NB4 (cell line): ENCODE measurements at regions not wholly inside any gene's neighbourhood (a gene's known extent, or its start where the extent isn't known, plus 50 kb on each side); places are given as distances from the start of the nearest gene placed in this dataset.

Experiments
- DNase-seq: peaks from one replicate; pipeline ENCODE4 v3.0.0; 2010; ENCODE audit warnings: low read depth
- H3K4me3 ChIP-seq: one replicate; pipeline ENCODE4 v1.5.1; 2011; ENCODE audit warnings: mild to moderate bottlenecking, low read depth, low read length, moderate library complexity
- MYC ChIP-seq: IDR thresholded peaks from 2 replicates; pipeline ENCODE4 v1.6.1; 2011; ENCODE audit warnings: low read depth, low read length
- POLR2A ChIP-seq: IDR thresholded peaks from 2 replicates; pipeline ENCODE4 v1.6.1; 2011; ENCODE audit warnings: mild to moderate bottlenecking; ENCODE audit not compliant: insufficient read length; ENCODE audit errors: extremely low read depth
- TF ChIP-seq, protein P1 (sequence below): IDR thresholded peaks from one replicate; pipeline ENCODE4 v1.5.1; 2012; ENCODE audit warnings: low read depth, low read length
- TF ChIP-seq, protein P2 (sequence below): IDR thresholded peaks from 2 replicates; pipeline ENCODE4 v1.6.1; 2011; ENCODE audit warnings: low read depth, low read length

DNA sequence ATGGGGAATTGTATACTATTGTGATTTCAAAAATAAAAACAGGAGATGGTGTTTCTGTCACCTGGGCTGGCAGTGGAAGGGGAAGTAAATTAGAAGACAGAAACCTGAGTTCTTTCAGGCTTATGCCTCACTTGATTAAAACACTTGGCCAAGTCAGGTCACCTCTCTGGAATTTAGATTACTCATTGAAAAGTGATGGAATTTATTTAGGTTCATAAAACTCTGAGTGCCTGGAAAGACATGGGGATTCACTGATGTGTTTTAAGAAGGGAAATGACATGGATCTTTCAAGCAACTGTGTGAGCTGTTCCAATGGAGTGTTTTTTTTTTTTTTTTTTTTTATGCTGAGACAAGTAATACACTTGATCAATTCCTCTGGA is 400.1 kb downstream of the TMEM135 start:
- no peak for DNase-seq
- no peak for TF ChIP-seq MYC
- TF ChIP-seq POLR2A = no peak
- TF ChIP-seq, protein P1, sequence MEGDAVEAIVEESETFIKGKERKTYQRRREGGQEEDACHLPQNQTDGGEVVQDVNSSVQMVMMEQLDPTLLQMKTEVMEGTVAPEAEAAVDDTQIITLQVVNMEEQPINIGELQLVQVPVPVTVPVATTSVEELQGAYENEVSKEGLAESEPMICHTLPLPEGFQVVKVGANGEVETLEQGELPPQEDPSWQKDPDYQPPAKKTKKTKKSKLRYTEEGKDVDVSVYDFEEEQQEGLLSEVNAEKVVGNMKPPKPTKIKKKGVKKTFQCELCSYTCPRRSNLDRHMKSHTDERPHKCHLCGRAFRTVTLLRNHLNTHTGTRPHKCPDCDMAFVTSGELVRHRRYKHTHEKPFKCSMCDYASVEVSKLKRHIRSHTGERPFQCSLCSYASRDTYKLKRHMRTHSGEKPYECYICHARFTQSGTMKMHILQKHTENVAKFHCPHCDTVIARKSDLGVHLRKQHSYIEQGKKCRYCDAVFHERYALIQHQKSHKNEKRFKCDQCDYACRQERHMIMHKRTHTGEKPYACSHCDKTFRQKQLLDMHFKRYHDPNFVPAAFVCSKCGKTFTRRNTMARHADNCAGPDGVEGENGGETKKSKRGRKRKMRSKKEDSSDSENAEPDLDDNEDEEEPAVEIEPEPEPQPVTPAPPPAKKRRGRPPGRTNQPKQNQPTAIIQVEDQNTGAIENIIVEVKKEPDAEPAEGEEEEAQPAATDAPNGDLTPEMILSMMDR = no peak
- TF ChIP-seq, protein P2, sequence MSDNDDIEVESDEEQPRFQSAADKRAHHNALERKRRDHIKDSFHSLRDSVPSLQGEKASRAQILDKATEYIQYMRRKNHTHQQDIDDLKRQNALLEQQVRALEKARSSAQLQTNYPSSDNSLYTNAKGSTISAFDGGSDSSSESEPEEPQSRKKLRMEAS = no peak
- H3K4me3 ChIP-seq = no peak overlapping the region

DNA sequence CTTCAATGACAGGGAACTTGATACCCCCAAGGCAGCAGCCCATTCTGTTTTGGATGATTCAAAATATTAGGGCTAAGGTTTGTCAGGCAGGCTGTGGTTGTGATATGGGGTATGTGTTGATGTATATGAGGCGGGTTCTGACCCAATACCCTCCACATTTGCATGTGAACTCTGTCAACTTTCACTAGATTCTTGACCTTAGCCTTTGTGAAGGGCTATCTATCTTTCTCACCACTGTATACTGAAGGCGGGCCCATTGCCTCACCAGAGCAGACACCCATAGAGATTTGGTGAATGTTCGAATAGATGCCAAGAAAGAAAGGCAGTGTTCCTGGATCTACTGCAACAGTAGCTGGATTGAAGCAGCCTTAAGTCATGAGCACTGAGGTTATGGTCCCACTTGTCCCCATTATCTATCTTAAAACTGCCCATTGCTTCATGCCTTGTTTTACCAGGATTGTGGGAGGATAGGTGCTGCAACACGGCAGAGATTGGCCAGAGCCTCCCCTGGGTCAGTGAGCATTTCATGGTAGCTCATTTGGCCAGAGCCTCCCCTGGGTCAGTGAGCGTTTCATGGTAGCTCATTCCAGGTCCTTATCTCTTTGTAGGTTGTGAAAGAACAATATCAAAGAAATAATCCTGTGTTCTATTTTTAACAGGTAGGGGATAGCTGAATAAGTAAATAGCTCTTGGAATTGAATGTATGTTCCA is 399.6 kb downstream of the TMEM135 start:
- TF ChIP-seq, protein P1 = no peak
- TF ChIP-seq, protein P2 = no peak
- TF ChIP-seq MYC (no peak), POLR2A (no peak)
- no peak overlapping the region for H3K4me3 ChIP-seq
- no peak for DNase-seq

DNA sequence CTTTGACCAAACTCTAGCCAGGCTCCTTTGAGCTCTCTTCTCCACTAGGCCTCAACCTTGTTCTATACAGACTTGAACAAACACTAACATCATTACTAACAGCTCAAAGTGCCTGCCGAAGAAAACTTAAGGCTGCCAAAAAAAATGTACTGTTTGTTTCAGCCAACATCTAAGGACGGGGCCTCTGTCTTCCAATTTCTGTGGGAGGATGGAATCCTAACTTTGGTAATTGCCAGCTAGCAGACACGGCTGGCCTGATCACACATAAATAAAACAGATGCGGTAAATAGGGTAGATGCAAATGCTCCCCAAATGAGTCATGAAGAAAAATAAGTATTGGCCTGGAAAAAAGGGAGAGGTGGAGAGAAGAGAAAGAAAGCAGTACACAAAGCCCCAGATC is 394.3 kb downstream of the TMEM135 start:
- no peak for TF ChIP-seq POLR2A
- TF ChIP-seq, protein P1 = no peak
- H3K4me3 ChIP-seq = no peak overlapping the region
- DNase-seq = no peak

DNA sequence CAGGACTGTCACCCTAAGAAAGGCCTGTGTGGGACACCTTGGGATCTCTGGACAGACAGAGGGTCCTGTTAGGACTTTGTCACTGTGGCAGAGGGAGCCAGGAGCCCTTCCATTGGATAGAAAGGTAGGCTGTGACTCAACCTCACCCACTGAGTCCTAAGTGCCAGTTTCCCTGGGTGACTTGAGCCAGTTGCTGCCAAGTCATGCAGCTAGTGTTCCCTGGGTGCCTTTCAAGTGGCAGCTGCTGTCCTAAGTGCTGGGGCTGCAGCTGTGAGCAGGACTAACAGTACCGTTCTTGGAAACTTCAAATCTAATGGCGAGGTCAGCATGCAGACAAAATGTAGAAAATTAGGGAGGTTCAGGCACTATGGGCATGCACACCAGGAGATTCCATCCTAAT is 393.7 kb downstream of the TMEM135 start:
- no peak for DNase-seq
- no peak overlapping the region for H3K4me3 ChIP-seq
- TF ChIP-seq POLR2A (no peak), MYC (no peak)
- TF ChIP-seq, protein P2 = no peak
- TF ChIP-seq, protein P1 = no peak

DNA sequence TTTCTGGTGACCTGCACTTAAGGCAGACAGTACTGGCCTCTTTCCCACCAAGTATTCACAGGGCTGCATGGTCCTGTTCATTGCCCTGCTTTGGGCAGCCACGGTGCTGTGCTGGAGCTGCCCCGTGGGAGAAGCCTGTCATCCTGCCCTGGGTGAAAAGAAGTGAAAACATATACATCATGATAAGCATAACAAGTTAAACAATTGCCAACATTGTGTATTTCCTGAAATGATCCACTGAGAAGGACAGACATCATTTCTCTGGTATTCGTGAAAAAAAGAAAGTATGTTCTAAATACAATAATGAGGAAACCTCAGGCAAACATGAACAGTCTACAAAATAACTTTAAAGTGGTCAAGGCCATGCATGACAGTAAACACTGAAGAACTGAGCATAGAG is 393.1 kb downstream of the TMEM135 start:
- H3K4me3 ChIP-seq = no peak overlapping the region
- TF ChIP-seq MYC (no peak), POLR2A (no peak)
- TF ChIP-seq, protein P2 = no peak
- TF ChIP-seq, protein P1 = no peak
- no peak for DNase-seq

DNA sequence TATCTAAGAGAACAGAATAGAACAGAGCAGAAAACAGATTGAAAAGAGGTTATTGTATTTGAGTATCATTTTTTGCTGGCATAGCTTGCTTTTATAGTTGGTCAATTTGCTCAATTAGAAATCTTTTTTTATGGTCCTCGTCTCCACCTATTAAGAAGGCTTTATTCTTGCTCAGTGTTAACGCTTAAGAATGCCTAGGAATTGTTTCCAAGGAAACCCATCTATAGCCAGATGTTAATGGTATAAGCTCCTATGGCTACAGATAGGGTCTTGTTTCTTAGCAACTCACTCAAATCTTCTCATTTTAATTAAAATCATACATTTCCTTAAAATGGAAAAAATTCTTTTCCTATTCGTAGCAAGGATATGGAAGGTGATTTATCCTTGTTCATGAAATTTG is 392.3 kb downstream of the TMEM135 start:
- H3K4me3 ChIP-seq = no peak overlapping the region
- TF ChIP-seq POLR2A (no peak), MYC (no peak)
- TF ChIP-seq, protein P2 = no peak
- TF ChIP-seq, protein P1 = no peak
- DNase-seq = no peak
